HCT116 (cell line): ENCODE measurements at regions not wholly inside any gene's neighbourhood (a gene's known extent, or its start where the extent isn't known, plus 50 kb on each side); places are given as distances from the start of the nearest gene placed in this dataset.

Experiments
- ATAC-seq: fragments of 200-7000 bp; cut with Tn5 transposase; 2 replicates; pipeline ENCODE4 v1.9.1; 2020; ENCODE audit warnings: mild to moderate bottlenecking, moderate library complexity
- BruUV-seq: library from RNA; stranded (reverse); fragments of 400-500 nt; replicated peaks from 2 replicates; lab custom pipeline; 2021; lab: Mats Ljungman, UMichigan
- CTCF ChIA-PET: fragments of 300-600 bp; sonication (Branson Sonifier 250); formaldehyde crosslinking; loops from one replicate; lab custom pipeline; 2021; ENCODE audit warnings: antibody characterized with exemption; lab: Charles Lee
- POLR2A ChIA-PET: fragments of 300-600, 350-600 bp; sonication (Branson Sonifier 250); formaldehyde crosslinking; loops from one replicate; lab custom pipeline; 2021; ENCODE audit warnings: antibody characterized with exemption; lab: Charles Lee
- RAD21 ChIA-PET, 2 experiments: fragments of 300-600 bp; sonication (Branson Sonifier 250); formaldehyde crosslinking; loops; one replicate each; lab custom pipeline; 2023; ENCODE audit warnings: low total read pairs in 2 of 2; ENCODE audit not compliant: uncharacterized antibody in 2 of 2, unreplicated experiment in 2 of 2, low non-redundant PET in 1 of 2; lab: Charles Lee
- DNase-seq: peaks from one replicate; pipeline ENCODE4 v3.0.0-alpha.2; 2010; ENCODE audit warnings: low read depth, low spot score
- H2AFZ ChIP-seq: fragments of 200-600 bp; shearing (Covaris generic), sonication (generic); 2 replicates; pipeline ENCODE4 v1.6.1; 2017; ENCODE audit warnings: low read depth, mixed run types, mixed read lengths, antibody characterized with exemption, low read length; ENCODE audit not compliant: poor library complexity, severe bottlenecking
- H3K27ac ChIP-seq: 2 replicates; pipeline ENCODE4 v1.5.1; 2012; ENCODE audit warnings: low read depth, low read length
- H3K27me3 ChIP-seq: fragments of 200-600 bp; sonication (generic); 2 replicates; pipeline ENCODE4 v1.6.1; 2016; ENCODE audit warnings: mixed run types, low read length, mixed read lengths; ENCODE audit not compliant: insufficient read depth
- H3K36me3 ChIP-seq, 2 experiments: fragments of 200-500 bp in 1 of 2; fragments of 200-600 bp in 1 of 2; sonication (Bioruptor generic) in 1 of 2; sonication (generic) in 1 of 2; 2 replicates each; pipeline versions ENCODE4 v1.5.1 to v1.6.1; 2014 to 2016; ENCODE audit warnings: low read length in 2 of 2, inconsistent platforms in 1 of 2, mixed read lengths in 1 of 2, mixed run types in 1 of 2; ENCODE audit not compliant: insufficient read depth in 2 of 2, control insufficient read depth in 1 of 2
- H3K4me1 ChIP-seq, 2 experiments: fragments of 200-600 bp in 1 of 2; sonication (generic) in 1 of 2; 2 replicates each; pipeline versions ENCODE4 v1.5.1 to v1.6.1; 2012 to 2017; ENCODE audit warnings: low read length in 2 of 2, inconsistent platforms in 1 of 2, mild to moderate bottlenecking in 1 of 2, mixed read lengths in 1 of 2, mixed run types in 1 of 2, moderate library complexity in 1 of 2; ENCODE audit not compliant: insufficient read depth in 2 of 2, control insufficient read depth in 1 of 2
- H3K4me2 ChIP-seq: fragments of 200-600 bp; sonication (generic); 2 replicates; pipeline ENCODE4 v1.6.1; 2017; ENCODE audit warnings: mixed run types, low read length, mixed read lengths
- H3K4me3 ChIP-seq, 2 experiments: fragments of 200-600 bp in 1 of 2; sonication (generic) in 1 of 2; replicated peaks in 1 of 2; 2 replicates each; pipeline ENCODE4 v1.5.1; 2011 to 2016; ENCODE audit warnings: low read length in 2 of 2, control low read depth in 1 of 2, low read depth in 1 of 2, mild to moderate bottlenecking in 1 of 2, mixed read lengths in 1 of 2, mixed run types in 1 of 2
- H3K79me2 ChIP-seq: fragments of 200-600 bp; sonication (generic); 2 replicates; pipeline ENCODE4 v1.6.1; 2017; ENCODE audit warnings: mild to moderate bottlenecking, mixed run types, low read length, moderate library complexity, mixed read lengths; ENCODE audit not compliant: insufficient read depth
- H3K9ac ChIP-seq: fragments of 200-600 bp; sonication (generic); 2 replicates; pipeline ENCODE4 v1.6.1; 2016; ENCODE audit warnings: low read length, mixed read lengths
- H3K9me2 ChIP-seq: fragments of 200-600 bp; sonication (generic), shearing (Covaris generic); 2 replicates; pipeline ENCODE4 v1.6.1; 2017; ENCODE audit warnings: mixed run types, mild to moderate bottlenecking, moderate library complexity; ENCODE audit not compliant: insufficient read depth
- H3K9me3 ChIP-seq, 2 experiments: fragments of 200-500 bp in 1 of 2; fragments of 200-600 bp in 1 of 2; sonication (Bioruptor generic) in 1 of 2; sonication (generic) in 1 of 2; 2 replicates each; pipeline ENCODE4 v1.6.1; 2014 to 2017; ENCODE audit warnings: low read length in 2 of 2, mixed read lengths in 2 of 2, inconsistent platforms in 1 of 2, low read depth in 1 of 2, mild to moderate bottlenecking in 1 of 2, mixed run types in 1 of 2, moderate library complexity in 1 of 2; ENCODE audit not compliant: control insufficient read depth in 1 of 2, insufficient read depth in 1 of 2
- H4K20me1 ChIP-seq: fragments of 200-600 bp; sonication (generic), shearing (Covaris generic); 2 replicates; pipeline ENCODE4 v1.6.1; 2017; ENCODE audit warnings: mixed run types, mild to moderate bottlenecking, moderate library complexity; ENCODE audit not compliant: insufficient read depth
- CBX3 ChIP-seq: IDR thresholded peaks from 2 replicates; pipeline ENCODE4 v1.6.1; 2012; ENCODE audit warnings: low read depth
- EGR1 ChIP-seq: IDR thresholded peaks from 2 replicates; pipeline ENCODE4 v1.6.1; 2012; ENCODE audit warnings: low read depth
- EZH2 ChIP-seq: fragments of 200-600 bp; sonication (generic); IDR thresholded peaks from 2 replicates; pipeline ENCODE4 v1.6.1; 2017; ENCODE audit warnings: antibody characterized with exemption, mixed run types
- EZH2phosphoT487 ChIP-seq: fragments of 200-600 bp; IDR thresholded peaks from 2 replicates; pipeline ENCODE4 v1.6.1; 2018; ENCODE audit warnings: antibody characterized with exemption, borderline replicate concordance
- FOSL1 ChIP-seq: IDR thresholded peaks from 2 replicates; pipeline ENCODE4 v1.6.1; 2012; ENCODE audit warnings: low read depth
- POLR2A ChIP-seq: IDR thresholded peaks from 2 replicates; pipeline ENCODE4 v1.7.0; 2011; ENCODE audit warnings: borderline replicate concordance; ENCODE audit not compliant: insufficient read depth, insufficient read length; ENCODE audit errors: extremely low read depth
- POLR2AphosphoS5 ChIP-seq: IDR thresholded peaks from 2 replicates; pipeline ENCODE4 v1.6.1; 2011; ENCODE audit warnings: mild to moderate bottlenecking, low read depth, low read length, moderate library complexity
- SP1 ChIP-seq: IDR thresholded peaks from 2 replicates; pipeline ENCODE4 v1.6.1; 2012; ENCODE audit warnings: low read depth
- SRF ChIP-seq: IDR thresholded peaks from 2 replicates; pipeline ENCODE4 v1.6.1; 2012; ENCODE audit warnings: low read depth
- intact Hi-C: fragments of 100-400 bp; cut with micrococcal nuclease; formaldehyde crosslinking; loops from 2 replicates; pipeline ENCODE4 v1.10.0; 2022
- TF ChIP-seq, protein P1 (sequence below): IDR thresholded peaks from 2 replicates; pipeline ENCODE4 v1.6.1; 2011; ENCODE audit warnings: mild to moderate bottlenecking, low read length, moderate library complexity; ENCODE audit not compliant: insufficient replicate concordance; ENCODE audit errors: extremely low read depth
- TF ChIP-seq, protein P2 (sequence below), 3 experiments: fragments of 200-600 bp in 1 of 3; sonication (generic) in 1 of 3; IDR thresholded peaks in 2 of 3; conservative IDR thresholded peaks in 1 of 3; 2 replicates each; pipeline ENCODE4 v1.5.1; 2012 to 2017; ENCODE audit warnings: low read depth in 2 of 3, low read length in 2 of 3, antibody characterized with exemption in 1 of 3, borderline replicate concordance in 1 of 3, control low read depth in 1 of 3, mild to moderate bottlenecking in 1 of 3, mixed read lengths in 1 of 3, mixed run types in 1 of 3, moderate library complexity in 1 of 3; ENCODE audit not compliant: insufficient read depth in 1 of 3
- TF ChIP-seq, protein P3 (sequence below): IDR thresholded peaks from 2 replicates; pipeline ENCODE4 v1.6.1; 2012
- TF ChIP-seq, protein P4 (sequence below): IDR thresholded peaks from 2 replicates; pipeline ENCODE4 v1.6.1; 2012; ENCODE audit warnings: low read depth

DNA sequence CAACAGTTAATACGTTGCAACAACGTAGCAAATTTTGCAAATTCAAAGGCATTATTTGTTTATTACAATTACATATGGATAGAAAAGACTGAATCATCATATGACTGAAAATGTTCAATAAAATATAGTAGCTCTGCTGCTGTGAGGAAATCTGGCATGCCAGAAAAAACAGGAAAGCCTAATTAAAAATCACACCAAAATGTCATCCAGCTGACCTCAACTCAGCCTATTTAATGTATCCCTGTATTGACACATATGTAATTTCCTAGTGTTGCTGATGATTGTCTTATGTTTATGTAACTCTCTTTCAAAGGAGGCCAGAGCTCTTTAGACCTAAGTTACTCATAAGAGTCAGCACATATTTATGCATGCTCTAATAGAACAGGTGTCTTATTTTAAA is 495.0 kb downstream of the PCDH17 start:
- TF ChIP-seq, protein P1, sequence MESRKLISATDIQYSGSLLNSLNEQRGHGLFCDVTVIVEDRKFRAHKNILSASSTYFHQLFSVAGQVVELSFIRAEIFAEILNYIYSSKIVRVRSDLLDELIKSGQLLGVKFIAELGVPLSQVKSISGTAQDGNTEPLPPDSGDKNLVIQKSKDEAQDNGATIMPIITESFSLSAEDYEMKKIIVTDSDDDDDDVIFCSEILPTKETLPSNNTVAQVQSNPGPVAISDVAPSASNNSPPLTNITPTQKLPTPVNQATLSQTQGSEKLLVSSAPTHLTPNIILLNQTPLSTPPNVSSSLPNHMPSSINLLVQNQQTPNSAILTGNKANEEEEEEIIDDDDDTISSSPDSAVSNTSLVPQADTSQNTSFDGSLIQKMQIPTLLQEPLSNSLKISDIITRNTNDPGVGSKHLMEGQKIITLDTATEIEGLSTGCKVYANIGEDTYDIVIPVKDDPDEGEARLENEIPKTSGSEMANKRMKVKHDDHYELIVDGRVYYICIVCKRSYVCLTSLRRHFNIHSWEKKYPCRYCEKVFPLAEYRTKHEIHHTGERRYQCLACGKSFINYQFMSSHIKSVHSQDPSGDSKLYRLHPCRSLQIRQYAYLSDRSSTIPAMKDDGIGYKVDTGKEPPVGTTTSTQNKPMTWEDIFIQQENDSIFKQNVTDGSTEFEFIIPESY, result no peak
- TF ChIP-seq EZH2phosphoT487 (no peak), CBX3 (no peak), SRF (no peak), FOSL1 (no peak), EZH2 (no peak), SP1 (no peak), POLR2AphosphoS5 (no peak), POLR2A (no peak), EGR1 (no peak)
- TF ChIP-seq, protein P2, sequence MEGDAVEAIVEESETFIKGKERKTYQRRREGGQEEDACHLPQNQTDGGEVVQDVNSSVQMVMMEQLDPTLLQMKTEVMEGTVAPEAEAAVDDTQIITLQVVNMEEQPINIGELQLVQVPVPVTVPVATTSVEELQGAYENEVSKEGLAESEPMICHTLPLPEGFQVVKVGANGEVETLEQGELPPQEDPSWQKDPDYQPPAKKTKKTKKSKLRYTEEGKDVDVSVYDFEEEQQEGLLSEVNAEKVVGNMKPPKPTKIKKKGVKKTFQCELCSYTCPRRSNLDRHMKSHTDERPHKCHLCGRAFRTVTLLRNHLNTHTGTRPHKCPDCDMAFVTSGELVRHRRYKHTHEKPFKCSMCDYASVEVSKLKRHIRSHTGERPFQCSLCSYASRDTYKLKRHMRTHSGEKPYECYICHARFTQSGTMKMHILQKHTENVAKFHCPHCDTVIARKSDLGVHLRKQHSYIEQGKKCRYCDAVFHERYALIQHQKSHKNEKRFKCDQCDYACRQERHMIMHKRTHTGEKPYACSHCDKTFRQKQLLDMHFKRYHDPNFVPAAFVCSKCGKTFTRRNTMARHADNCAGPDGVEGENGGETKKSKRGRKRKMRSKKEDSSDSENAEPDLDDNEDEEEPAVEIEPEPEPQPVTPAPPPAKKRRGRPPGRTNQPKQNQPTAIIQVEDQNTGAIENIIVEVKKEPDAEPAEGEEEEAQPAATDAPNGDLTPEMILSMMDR (IDR thresholded peaks at IDR 0.05 in 2 of 3, conservative IDR thresholded peaks at IDR 0.05 in 1 of 3; ENCODE audit: borderline replicate concordance in 1 of 3, insufficient read depth in 1 of 3, low read depth in 2 of 3, low read length in 2 of 3), result no peak
- TF ChIP-seq, protein P3, sequence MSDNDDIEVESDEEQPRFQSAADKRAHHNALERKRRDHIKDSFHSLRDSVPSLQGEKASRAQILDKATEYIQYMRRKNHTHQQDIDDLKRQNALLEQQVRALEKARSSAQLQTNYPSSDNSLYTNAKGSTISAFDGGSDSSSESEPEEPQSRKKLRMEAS, result no peak
- TF ChIP-seq, protein P4, sequence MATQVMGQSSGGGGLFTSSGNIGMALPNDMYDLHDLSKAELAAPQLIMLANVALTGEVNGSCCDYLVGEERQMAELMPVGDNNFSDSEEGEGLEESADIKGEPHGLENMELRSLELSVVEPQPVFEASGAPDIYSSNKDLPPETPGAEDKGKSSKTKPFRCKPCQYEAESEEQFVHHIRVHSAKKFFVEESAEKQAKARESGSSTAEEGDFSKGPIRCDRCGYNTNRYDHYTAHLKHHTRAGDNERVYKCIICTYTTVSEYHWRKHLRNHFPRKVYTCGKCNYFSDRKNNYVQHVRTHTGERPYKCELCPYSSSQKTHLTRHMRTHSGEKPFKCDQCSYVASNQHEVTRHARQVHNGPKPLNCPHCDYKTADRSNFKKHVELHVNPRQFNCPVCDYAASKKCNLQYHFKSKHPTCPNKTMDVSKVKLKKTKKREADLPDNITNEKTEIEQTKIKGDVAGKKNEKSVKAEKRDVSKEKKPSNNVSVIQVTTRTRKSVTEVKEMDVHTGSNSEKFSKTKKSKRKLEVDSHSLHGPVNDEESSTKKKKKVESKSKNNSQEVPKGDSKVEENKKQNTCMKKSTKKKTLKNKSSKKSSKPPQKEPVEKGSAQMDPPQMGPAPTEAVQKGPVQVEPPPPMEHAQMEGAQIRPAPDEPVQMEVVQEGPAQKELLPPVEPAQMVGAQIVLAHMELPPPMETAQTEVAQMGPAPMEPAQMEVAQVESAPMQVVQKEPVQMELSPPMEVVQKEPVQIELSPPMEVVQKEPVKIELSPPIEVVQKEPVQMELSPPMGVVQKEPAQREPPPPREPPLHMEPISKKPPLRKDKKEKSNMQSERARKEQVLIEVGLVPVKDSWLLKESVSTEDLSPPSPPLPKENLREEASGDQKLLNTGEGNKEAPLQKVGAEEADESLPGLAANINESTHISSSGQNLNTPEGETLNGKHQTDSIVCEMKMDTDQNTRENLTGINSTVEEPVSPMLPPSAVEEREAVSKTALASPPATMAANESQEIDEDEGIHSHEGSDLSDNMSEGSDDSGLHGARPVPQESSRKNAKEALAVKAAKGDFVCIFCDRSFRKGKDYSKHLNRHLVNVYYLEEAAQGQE, result no peak
- TF ChIP-seq, all 23 proteins: peak for 0
- ChIA-PET RAD21 (no interaction called here), CTCF (no interaction called here), POLR2A (no interaction called here)
- no peaks in the 10 kb centered on the region for H3K9me2 ChIP-seq
- H3K9me3 ChIP-seq, result peaks cover 11 to 18% of the 10 kb centered on the region in 2 experiments; a peak in 2 of 4 replicates
- no peaks in the 10 kb centered on the region for H3K36me3 ChIP-seq
- H2AFZ ChIP-seq, result no peak overlapping the region
- no peak overlapping the region for H3K9ac ChIP-seq
- no peak overlapping the region for H3K4me2 ChIP-seq
- no peak overlapping the region for H3K27ac ChIP-seq
- intact Hi-C loops, result no loop called here
- BruUV-seq, result no TSS peak
- H4K20me1 ChIP-seq, result no peaks in the 10 kb centered on the region
- H3K79me2 ChIP-seq, result no peaks in the 10 kb centered on the region
- no peak for ATAC-seq
- H3K4me1 ChIP-seq, result no peaks in the 10 kb centered on the region
- no peak for DNase-seq
- no peaks in the 10 kb centered on the region for H3K27me3 ChIP-seq
- H3K4me3 ChIP-seq, result no peak overlapping the region
